Medulla oblongata (tissue), 1 donor: ENCODE measurements at regions not wholly inside any gene's neighbourhood (a gene's known extent, or its start where the extent isn't known, plus 50 kb on each side); places are given as distances from the start of the nearest gene placed in this dataset.

ENCODE experiments used
- DNase-seq: peaks from one replicate; pipeline ENCODE4 v3.0.0-alpha.2; 2015; ENCODE audit errors: extremely low spot score

- DNase-seq = no peak
Observed at GRCh38 chr10:29962166-29962850, 97.1 kb downstream of the JCAD start.

- DNase-seq = no peak
Observed at GRCh38 chr10:29961351-29961750, 98.0 kb downstream of the JCAD start.

GRCh38 chr10:29960261-29960660 lies 99.1 kb downstream of the JCAD start:
- no peak for DNase-seq

GRCh38 chr10:29959586-29959985 lies 99.8 kb downstream of the JCAD start:
- DNase-seq = no peak

GRCh38 chr10:29958440-29958839 lies 100.9 kb downstream of the JCAD start:
- DNase-seq = no peak

GRCh38 chr10:29957907-29958331 lies 101.5 kb downstream of the JCAD start:
- no peak for DNase-seq

- no peak for DNase-seq
Observed at GRCh38 chr10:29957236-29957635, 102.2 kb downstream of the JCAD start.

GRCh38 chr10:29956335-29956924 lies 103.0 kb downstream of the JCAD start:
- no peak for DNase-seq

- DNase-seq = no peak
Observed at GRCh38 chr10:29955329-29955935, 104.0 kb downstream of the JCAD start.

GRCh38 chr10:29951441-29951931 lies 107.9 kb downstream of the JCAD start:
- DNase-seq = no peak

GRCh38 chr10:29950391-29950790 lies 109.0 kb downstream of the JCAD start:
- no peak for DNase-seq

- DNase-seq = no peak
Observed at GRCh38 chr10:29949411-29950011, 109.9 kb downstream of the JCAD start.

- DNase-seq = no peak
Observed at GRCh38 chr10:29948881-29949355, 110.5 kb downstream of the JCAD start.

- DNase-seq = no peak
Observed at GRCh38 chr10:29947701-29948060, 111.7 kb downstream of the JCAD start.

GRCh38 chr10:29946953-29947700 lies 112.3 kb downstream of the JCAD start:
- DNase-seq = no peak

- DNase-seq = no peak
Observed at GRCh38 chr10:29946614-29946952, 112.8 kb downstream of the JCAD start.

GRCh38 chr10:29941476-29941875 lies 117.9 kb downstream of the JCAD start:
- no peak for DNase-seq

- no peak for DNase-seq
Observed at GRCh38 chr10:29932991-29933390, 126.4 kb downstream of the JCAD start.

GRCh38 chr10:29931833-29932232 lies 127.6 kb downstream of the JCAD start:
- DNase-seq = no peak

GRCh38 chr10:29929006-29929405 lies 130.4 kb downstream of the JCAD start:
- DNase-seq = no peak

GRCh38 chr10:29926693-29927048 lies 132.7 kb downstream of the JCAD start:
- DNase-seq = no peak
